ENCODE measurements at regions not wholly inside any gene's neighbourhood (a gene's known extent, or its start where the extent isn't known, plus 50 kb on each side); places are given as distances from the start of the nearest gene placed in this dataset.

DNA sequence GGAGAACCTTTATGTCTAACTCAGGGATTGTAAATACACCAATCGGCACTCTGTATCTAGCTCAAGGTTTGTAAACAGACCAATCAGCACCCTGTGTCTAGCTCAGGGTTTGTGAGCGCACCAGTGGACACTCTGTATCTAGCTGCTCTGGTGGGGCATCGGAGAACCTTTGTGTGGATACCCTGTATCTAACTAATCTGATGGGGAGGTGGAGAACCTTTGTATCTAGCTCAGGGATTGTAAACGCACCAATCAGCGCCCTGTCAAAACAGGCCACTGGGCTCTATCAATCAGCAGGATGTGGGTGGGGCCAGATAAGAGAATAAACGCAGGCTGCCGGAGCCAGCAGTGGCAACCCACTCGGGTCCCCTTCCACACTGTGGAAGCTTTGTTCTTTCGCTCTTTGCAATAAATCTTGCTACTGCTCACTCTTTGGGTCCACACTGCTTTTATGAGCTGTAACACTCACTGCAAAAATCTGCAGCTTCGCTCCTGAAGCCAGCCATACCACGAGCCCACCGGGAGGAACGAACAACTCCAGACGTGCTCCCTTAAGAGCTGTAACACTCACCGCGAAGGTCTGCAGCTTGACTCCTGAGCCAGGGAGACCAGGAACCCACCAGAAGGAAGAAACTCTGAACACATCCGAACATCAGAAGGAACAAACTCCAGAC lies 1673.2 kb upstream of the B3GALT2 start (continued):
- TF ChIP-seq MGA (IDR thresholded peaks at IDR 0.05) (peak; percentile 7; the same call in 1 of the 2 replicates), NBN (IDR thresholded peaks at IDR 0.05; ENCODE audit: low read depth) (0 out of 2 replicates have a peak, but pooled peaks have one; percentile 9), ZNF445 (CRISPR knock-in tag; IDR thresholded peaks at IDR 0.05; ENCODE audit: low read depth) (peak; percentile 97), CTBP1 (IDR thresholded peaks at IDR 0.05; ENCODE audit: borderline replicate concordance) (0 out of 2 replicates have a peak, but pooled peaks have one; percentile 40), RBFOX2 (IDR thresholded peaks at IDR 0.05; ENCODE audit: low read depth, low read length) (peak; percentile 53), POLR2H (tag; IDR thresholded peaks at IDR 0.05; ENCODE audit: low read depth) (peak; percentile 88), ZBTB11 (CRISPR knock-in tag; IDR thresholded peaks at IDR 0.05) (peak in 1 of 3 experiments; percentile 54; a peak in 2 of 6 replicates), GATAD2A (IDR thresholded peaks at IDR 0.05) (peak; percentile 83)
- TF ChIP-seq, protein P1, sequence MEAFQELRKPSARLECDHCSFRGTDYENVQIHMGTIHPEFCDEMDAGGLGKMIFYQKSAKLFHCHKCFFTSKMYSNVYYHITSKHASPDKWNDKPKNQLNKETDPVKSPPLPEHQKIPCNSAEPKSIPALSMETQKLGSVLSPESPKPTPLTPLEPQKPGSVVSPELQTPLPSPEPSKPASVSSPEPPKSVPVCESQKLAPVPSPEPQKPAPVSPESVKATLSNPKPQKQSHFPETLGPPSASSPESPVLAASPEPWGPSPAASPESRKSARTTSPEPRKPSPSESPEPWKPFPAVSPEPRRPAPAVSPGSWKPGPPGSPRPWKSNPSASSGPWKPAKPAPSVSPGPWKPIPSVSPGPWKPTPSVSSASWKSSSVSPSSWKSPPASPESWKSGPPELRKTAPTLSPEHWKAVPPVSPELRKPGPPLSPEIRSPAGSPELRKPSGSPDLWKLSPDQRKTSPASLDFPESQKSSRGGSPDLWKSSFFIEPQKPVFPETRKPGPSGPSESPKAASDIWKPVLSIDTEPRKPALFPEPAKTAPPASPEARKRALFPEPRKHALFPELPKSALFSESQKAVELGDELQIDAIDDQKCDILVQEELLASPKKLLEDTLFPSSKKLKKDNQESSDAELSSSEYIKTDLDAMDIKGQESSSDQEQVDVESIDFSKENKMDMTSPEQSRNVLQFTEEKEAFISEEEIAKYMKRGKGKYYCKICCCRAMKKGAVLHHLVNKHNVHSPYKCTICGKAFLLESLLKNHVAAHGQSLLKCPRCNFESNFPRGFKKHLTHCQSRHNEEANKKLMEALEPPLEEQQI (IDR thresholded peaks at IDR 0.05), result peak; percentile 84; the same call in 1 of the 2 replicates

Data from K562 (cell line).